Loucy (cell line): ENCODE measurements at regions not wholly inside any gene's neighbourhood (a gene's known extent, or its start where the extent isn't known, plus 50 kb on each side); places are given as distances from the start of the nearest gene placed in this dataset.

Source experiments
- H2AFZ ChIP-seq: fragments of 200-600 bp; sonication (generic); 2 replicates; pipeline ENCODE4 v1.6.0; 2016; ENCODE audit warnings: antibody characterized with exemption, mild to moderate bottlenecking, low read length, moderate library complexity
- H3F3A ChIP-seq: fragments of 200-600 bp; 2 replicates; pipeline ENCODE4 v1.6.0; 2016; ENCODE audit warnings: antibody characterized with exemption, low read depth, mild to moderate bottlenecking
- H3K27me3 ChIP-seq: fragments of 200-600 bp; sonication (generic); 2 replicates; pipeline ENCODE4 v1.6.1; 2014; ENCODE audit warnings: low read length, mild to moderate bottlenecking; ENCODE audit not compliant: insufficient read depth, poor library complexity, severe bottlenecking
- H3K36me3 ChIP-seq: fragments of 200-600 bp; sonication (generic); 2 replicates; pipeline ENCODE4 v1.6.1; 2016; ENCODE audit warnings: low read length; ENCODE audit not compliant: insufficient read depth
- H3K4me1 ChIP-seq: fragments of 200-600 bp; sonication (generic); 2 replicates; pipeline ENCODE4 v1.5.1; 2014; ENCODE audit warnings: low read length, mild to moderate bottlenecking; ENCODE audit not compliant: insufficient read depth, poor library complexity, severe bottlenecking
- H3K4me2 ChIP-seq: fragments of 200-600 bp; sonication (generic); 2 replicates; pipeline ENCODE4 v1.6.0; 2014; ENCODE audit warnings: antibody characterized with exemption, low read length, low read depth, mild to moderate bottlenecking; ENCODE audit not compliant: poor library complexity, severe bottlenecking
- H3K4me3 ChIP-seq: fragments of 200-600 bp; sonication (generic); 2 replicates; pipeline ENCODE4 v1.5.1; 2014; ENCODE audit warnings: low read length, mild to moderate bottlenecking, mixed read lengths; ENCODE audit not compliant: poor library complexity, severe bottlenecking
- H3K79me2 ChIP-seq: fragments of 200-600 bp; sonication (generic); 2 replicates; pipeline ENCODE4 v1.6.1; 2014; ENCODE audit warnings: low read length; ENCODE audit not compliant: insufficient read depth
- H3K9ac ChIP-seq: fragments of 200-600 bp; sonication (generic); 2 replicates; pipeline ENCODE4 v1.6.0; 2014; ENCODE audit warnings: mild to moderate bottlenecking, low read depth, low read length, moderate library complexity; ENCODE audit not compliant: poor library complexity, severe bottlenecking
- H3K9me2 ChIP-seq: fragments of 200-600 bp; sonication (generic); replicated peaks from 2 replicates; pipeline ENCODE4 v1.6.1; 2016; ENCODE audit warnings: low read depth, low read length, mixed read lengths
- H3K9me3 ChIP-seq: fragments of 200-600 bp; sonication (generic); 2 replicates; pipeline ENCODE4 v1.6.1; 2014; ENCODE audit warnings: mild to moderate bottlenecking, antibody characterized with exemption, low read length, low read depth; ENCODE audit not compliant: insufficient read depth
- H4K20me1 ChIP-seq: fragments of 200-600 bp; sonication (generic); 2 replicates; pipeline ENCODE4 v1.6.0; 2014; ENCODE audit warnings: antibody characterized with exemption, low read length, mild to moderate bottlenecking; ENCODE audit not compliant: insufficient read depth, poor library complexity, severe bottlenecking
- EZH2phosphoT487 ChIP-seq: fragments of 200-600 bp; IDR thresholded peaks from 2 replicates; pipeline ENCODE4 v1.6.1; 2018; ENCODE audit warnings: antibody characterized with exemption, mild to moderate bottlenecking, moderate library complexity, borderline replicate concordance
- TF ChIP-seq, protein P1 (sequence below): fragments of 200-600 bp; sonication (generic); conservative IDR thresholded peaks from 2 replicates; pipeline ENCODE4 v1.5.1; 2014; ENCODE audit warnings: mild to moderate bottlenecking, antibody characterized with exemption, low read length

DNA sequence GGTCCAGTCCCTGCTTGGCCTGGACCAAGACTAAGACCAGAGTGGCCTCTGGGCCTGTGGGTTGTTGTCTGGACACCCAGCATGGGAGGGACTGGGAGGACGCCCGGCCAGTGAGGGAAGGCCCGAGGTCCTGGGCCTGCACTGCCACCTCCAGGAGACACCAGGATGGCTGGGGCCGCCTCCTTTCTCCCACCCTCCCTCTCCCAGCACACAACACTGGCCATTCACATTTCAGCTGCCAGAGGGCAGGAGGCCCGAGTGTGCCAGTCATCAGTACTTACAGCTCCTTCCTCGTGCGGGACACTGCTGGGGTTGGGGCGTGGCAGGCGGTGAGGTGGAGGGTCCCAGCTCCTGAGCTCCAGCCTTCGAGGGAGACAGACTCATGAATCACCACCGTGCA, 133.5 kb downstream of the ASB1 start:
- Histone ChIP-seq H3K36me3 (no peaks in the 10 kb centered on the region), H3K79me2 (no peaks in the 10 kb centered on the region), H2AFZ (no peak overlapping the region), H4K20me1 (no peaks in the 10 kb centered on the region), H3K9me2 (no peaks in the 10 kb centered on the region), H3K4me2 (no peak overlapping the region), H3K4me1 (no peaks in the 10 kb centered on the region), H3K9ac (no peak overlapping the region), H3F3A (no peaks in the 10 kb centered on the region), H3K9me3 (no peaks in the 10 kb centered on the region), H3K4me3 (no peak overlapping the region), H3K27me3 (no peaks in the 10 kb centered on the region)
- no peak for TF ChIP-seq EZH2phosphoT487
- TF ChIP-seq, protein P1, sequence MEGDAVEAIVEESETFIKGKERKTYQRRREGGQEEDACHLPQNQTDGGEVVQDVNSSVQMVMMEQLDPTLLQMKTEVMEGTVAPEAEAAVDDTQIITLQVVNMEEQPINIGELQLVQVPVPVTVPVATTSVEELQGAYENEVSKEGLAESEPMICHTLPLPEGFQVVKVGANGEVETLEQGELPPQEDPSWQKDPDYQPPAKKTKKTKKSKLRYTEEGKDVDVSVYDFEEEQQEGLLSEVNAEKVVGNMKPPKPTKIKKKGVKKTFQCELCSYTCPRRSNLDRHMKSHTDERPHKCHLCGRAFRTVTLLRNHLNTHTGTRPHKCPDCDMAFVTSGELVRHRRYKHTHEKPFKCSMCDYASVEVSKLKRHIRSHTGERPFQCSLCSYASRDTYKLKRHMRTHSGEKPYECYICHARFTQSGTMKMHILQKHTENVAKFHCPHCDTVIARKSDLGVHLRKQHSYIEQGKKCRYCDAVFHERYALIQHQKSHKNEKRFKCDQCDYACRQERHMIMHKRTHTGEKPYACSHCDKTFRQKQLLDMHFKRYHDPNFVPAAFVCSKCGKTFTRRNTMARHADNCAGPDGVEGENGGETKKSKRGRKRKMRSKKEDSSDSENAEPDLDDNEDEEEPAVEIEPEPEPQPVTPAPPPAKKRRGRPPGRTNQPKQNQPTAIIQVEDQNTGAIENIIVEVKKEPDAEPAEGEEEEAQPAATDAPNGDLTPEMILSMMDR = no peak

DNA sequence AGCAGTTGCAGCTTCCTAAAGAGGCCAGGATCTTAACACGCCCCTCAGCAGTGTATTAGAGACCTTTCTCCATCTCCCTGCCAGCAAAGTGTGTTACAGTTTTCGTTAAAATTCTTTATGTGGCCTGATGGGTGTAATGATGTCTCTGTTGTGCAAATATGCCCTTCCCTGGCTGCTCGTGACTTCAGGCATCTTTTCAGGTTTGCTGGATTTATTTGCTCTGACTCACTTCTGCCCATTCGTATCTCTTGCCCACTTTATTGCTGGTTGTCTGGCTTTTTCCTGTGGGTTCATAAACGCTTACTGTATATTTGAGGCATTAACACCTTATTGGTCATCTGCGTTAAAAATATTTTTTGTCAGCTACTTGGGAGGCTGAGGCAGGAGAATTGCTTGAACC, 134.5 kb downstream of the ASB1 start:
- H3K9me2 ChIP-seq = no peaks in the 10 kb centered on the region
- TF ChIP-seq, protein P1 = no peak
- TF ChIP-seq EZH2phosphoT487 = no peak
- H3F3A ChIP-seq = no peaks in the 10 kb centered on the region
- no peaks in the 10 kb centered on the region for H3K27me3 ChIP-seq
- no peaks in the 10 kb centered on the region for H3K9me3 ChIP-seq
- no peak overlapping the region for H3K4me2 ChIP-seq
- no peak overlapping the region for H3K9ac ChIP-seq
- no peaks in the 10 kb centered on the region for H3K36me3 ChIP-seq
- H3K79me2 ChIP-seq = no peaks in the 10 kb centered on the region
- no peaks in the 10 kb centered on the region for H3K4me1 ChIP-seq
- no peak overlapping the region for H3K4me3 ChIP-seq
- no peak overlapping the region for H2AFZ ChIP-seq
- H4K20me1 ChIP-seq = no peaks in the 10 kb centered on the region

DNA sequence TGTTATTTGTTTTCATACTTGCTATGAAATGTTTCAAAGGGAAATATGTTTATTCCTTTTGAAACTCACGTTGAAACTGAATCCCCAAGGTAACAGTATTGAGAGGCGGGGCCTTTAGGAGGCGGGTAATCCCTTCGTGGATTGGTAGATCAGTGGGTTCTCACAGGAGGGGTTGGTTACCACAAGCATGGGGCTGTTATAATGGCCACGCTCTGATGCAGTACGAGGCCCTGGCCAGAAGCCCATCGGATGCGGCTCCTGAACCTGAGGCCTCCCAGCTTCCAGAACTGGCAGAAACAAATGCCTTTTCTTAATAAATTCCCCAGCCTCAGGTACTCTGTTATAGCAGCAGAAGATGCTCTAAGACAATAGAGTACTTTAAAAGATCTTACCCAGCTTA, 135.7 kb downstream of the ASB1 start:
- no peaks in the 10 kb centered on the region for H4K20me1 ChIP-seq
- H3K9me2 ChIP-seq = no peaks in the 10 kb centered on the region
- H3F3A ChIP-seq = no peaks in the 10 kb centered on the region
- no peak overlapping the region for H3K4me2 ChIP-seq
- H3K27me3 ChIP-seq = no peaks in the 10 kb centered on the region
- TF ChIP-seq EZH2phosphoT487 = no peak
- TF ChIP-seq, protein P1 = no peak
- no peaks in the 10 kb centered on the region for H3K79me2 ChIP-seq
- H3K9ac ChIP-seq = no peak overlapping the region
- no peaks in the 10 kb centered on the region for H3K36me3 ChIP-seq
- no peaks in the 10 kb centered on the region for H3K9me3 ChIP-seq
- H3K4me1 ChIP-seq = no peaks in the 10 kb centered on the region
- no peak overlapping the region for H3K4me3 ChIP-seq
- H2AFZ ChIP-seq = no peak overlapping the region
